ENCODE measurements at regions not wholly inside any gene's neighbourhood (a gene's known extent, or its start where the extent isn't known, plus 50 kb on each side); places are given as distances from the start of the nearest gene placed in this dataset.
A peak's percentile ranks its signal among the peaks of the same experiment; 100 is the strongest.

DNA sequence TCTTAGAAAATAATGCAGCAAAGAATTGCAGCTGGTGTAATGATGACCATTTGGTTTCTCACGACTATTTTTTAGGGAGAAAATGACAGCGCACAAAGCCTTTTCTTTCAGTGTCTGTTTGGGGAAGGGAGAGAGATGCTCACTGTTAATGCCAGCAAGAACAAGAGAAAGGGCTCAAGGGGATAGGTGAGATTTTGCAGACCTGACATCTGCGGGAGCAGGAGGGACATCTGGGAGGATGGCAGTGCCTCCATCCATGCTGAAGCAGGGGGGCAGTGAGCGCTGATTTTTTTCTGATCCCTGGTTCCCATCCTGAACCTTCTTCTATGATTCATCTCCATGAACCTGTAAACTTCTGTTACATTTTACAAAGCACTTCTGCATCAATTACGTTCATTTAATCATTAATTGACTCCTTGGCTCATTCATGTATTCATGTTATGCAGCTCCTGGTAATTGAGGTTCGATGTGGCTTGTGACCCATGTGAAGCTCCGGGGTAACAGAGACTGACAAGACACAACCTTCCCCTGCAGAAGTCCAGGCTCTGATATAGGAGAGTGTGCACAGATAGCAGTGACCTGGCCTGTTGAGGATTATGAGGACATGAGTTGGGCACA lies 595.3 kb downstream of the PTPRU start:
- H3K4me3 ChIP-seq: no peak overlapping the region
- H3K27me3 ChIP-seq (replicated peaks in 1 of 7): peaks cover 0 to 62% (median 0%) of the 10 kb centered on the region in 7 donors
- no peaks in the 10 kb centered on the region for H3K4me1 ChIP-seq
- H3K36me3 ChIP-seq: no peaks in the 10 kb centered on the region
- TF ChIP-seq POLR2A (IDR thresholded peaks at IDR 0.05) (no peak), POLR2AphosphoS5 (IDR thresholded peaks at IDR 0.05) (no peak)
- TF ChIP-seq, protein P1, sequence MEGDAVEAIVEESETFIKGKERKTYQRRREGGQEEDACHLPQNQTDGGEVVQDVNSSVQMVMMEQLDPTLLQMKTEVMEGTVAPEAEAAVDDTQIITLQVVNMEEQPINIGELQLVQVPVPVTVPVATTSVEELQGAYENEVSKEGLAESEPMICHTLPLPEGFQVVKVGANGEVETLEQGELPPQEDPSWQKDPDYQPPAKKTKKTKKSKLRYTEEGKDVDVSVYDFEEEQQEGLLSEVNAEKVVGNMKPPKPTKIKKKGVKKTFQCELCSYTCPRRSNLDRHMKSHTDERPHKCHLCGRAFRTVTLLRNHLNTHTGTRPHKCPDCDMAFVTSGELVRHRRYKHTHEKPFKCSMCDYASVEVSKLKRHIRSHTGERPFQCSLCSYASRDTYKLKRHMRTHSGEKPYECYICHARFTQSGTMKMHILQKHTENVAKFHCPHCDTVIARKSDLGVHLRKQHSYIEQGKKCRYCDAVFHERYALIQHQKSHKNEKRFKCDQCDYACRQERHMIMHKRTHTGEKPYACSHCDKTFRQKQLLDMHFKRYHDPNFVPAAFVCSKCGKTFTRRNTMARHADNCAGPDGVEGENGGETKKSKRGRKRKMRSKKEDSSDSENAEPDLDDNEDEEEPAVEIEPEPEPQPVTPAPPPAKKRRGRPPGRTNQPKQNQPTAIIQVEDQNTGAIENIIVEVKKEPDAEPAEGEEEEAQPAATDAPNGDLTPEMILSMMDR (IDR thresholded peaks at IDR 0.05 in 8 of 11, conservative IDR thresholded peaks at IDR 0.05 in 3 of 11): no peak
- no peaks in the 10 kb centered on the region for H3K9me3 ChIP-seq
- no peak for DNase-seq
- no peak overlapping the region for H3K27ac ChIP-seq
- WGBS, 5 donors: 68 to 86% (median 77%) methylated on average over 7 of the region's 7 CpGs
- intact Hi-C loops (cut with DNase I; ENCODE audit: low total_unique reads): no loop called here

DNA sequence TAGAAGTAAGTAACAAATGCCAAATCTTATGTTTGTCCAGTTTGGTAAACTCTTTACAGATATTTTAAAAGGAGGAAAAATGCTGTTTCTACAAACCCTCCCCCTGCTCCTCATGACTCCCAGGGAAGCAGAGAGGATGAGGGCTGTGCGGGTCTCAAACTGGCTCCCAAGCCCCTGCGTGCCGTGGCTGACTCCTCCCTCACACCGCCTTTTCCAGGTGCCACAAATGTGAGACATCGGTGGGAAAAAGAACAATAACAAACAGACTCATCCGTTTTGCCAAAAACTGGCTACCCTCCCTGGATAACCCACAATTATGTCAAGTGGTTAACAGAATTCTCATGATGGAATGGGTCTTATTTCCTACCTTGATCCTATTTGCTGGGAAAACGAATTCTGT lies 594.6 kb downstream of the PTPRU start:
- no peaks in the 10 kb centered on the region for H3K4me1 ChIP-seq
- TF ChIP-seq, protein P1 (IDR thresholded peaks at IDR 0.05 in 8 of 11, conservative IDR thresholded peaks at IDR 0.05 in 3 of 11): no peak
- TF ChIP-seq POLR2AphosphoS5 (IDR thresholded peaks at IDR 0.05): no peak
- TF ChIP-seq POLR2A (IDR thresholded peaks at IDR 0.05): no peak
- intact Hi-C loops (cut with DNase I; ENCODE audit: low total_unique reads): no loop called here
- H3K27me3 ChIP-seq (replicated peaks in 1 of 7): peaks cover 0 to 63% (median 0%) of the 10 kb centered on the region in 7 donors
- H3K9me3 ChIP-seq: no peaks in the 10 kb centered on the region
- no peak overlapping the region for H3K27ac ChIP-seq
- H3K4me3 ChIP-seq: no peak overlapping the region
- no peaks in the 10 kb centered on the region for H3K36me3 ChIP-seq
- WGBS, 5 donors: 69 to 84% (median 74%) methylated on average over 7 of the region's 7 CpGs
- DNase-seq: no peak

DNA sequence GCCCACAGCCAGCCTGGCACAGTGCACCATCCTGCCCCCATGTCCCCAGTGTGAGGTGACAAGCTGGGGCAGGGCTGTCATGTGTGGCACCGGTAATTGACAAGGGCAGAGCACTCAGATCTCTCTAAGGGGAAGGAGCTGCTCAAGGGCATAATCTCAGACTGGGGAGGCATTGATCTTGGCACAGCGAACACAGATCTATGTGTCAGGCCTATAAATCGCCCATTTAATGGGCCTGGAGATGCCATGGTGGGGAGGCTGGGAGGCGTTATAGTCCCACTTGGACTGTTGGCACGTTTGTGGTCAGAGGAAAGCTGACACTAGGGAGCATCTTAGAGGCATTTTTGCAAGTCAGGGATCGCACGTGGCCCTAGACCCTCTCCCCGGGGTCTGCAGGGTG lies 594.1 kb downstream of the PTPRU start:
- WGBS, 5 donors: 59 to 76% (median 66%) methylated on average over 3 to 8 of the region's 8 CpGs
- DNase-seq: peak; percentile 51
- TF ChIP-seq, protein P1 (IDR thresholded peaks at IDR 0.05 in 8 of 11, conservative IDR thresholded peaks at IDR 0.05 in 3 of 11): no peak
- TF ChIP-seq POLR2A (IDR thresholded peaks at IDR 0.05) (no peak), POLR2AphosphoS5 (IDR thresholded peaks at IDR 0.05) (no peak)
- no peaks in the 10 kb centered on the region for H3K4me1 ChIP-seq
- H3K4me3 ChIP-seq: no peak overlapping the region
- no peaks in the 10 kb centered on the region for H3K9me3 ChIP-seq
- intact Hi-C loops (cut with DNase I; ENCODE audit: low total_unique reads): no loop called here
- no peak overlapping the region for H3K27ac ChIP-seq
- H3K27me3 ChIP-seq (replicated peaks in 1 of 7): peaks cover 0 to 58% (median 0%) of the 10 kb centered on the region in 7 donors
- H3K36me3 ChIP-seq: no peaks in the 10 kb centered on the region

DNA sequence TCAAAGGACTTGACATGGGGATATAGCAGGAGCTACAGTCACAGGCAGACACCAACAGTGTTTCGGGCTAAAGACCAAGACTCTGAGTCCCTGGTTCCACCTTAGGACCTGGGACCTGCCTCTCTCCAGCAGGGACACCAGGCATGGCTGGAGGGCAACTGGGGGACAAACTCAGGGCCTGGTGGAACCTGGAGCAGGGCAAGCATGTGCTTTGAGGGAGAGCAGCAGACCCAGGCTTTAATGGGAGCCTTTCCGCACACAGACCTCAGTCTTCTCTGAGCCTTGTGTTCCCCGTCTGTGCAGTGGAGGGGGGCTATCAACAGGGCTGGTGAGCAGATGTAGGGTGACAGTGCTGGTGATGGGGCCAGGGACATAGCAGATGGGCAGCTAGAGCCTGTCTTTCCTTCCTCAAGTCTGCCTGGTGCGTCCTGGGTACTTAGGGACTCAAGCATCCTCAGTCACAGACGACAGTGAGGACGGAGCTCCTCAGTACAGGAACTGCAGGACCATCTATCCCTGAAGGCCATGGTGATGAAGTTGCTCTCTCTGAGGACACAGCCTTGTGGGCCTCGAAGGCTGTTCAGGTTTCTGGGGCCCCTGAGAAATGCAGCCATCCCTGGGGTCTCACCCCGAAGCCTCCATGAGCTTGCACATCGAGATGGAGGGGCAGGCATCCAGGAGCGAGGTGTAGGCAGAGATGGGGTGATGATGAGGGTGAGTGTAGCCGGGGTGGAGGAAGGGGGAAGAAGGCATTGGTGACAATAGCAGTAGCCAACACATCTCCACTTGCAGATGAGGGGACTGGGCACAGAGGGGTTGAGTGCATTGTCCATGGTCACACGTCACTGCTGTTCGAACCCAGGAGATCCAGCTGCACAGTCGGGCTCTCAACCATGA lies 593.4 kb downstream of the PTPRU start:
- H3K9me3 ChIP-seq: no peaks in the 10 kb centered on the region
- H3K4me3 ChIP-seq: no peak overlapping the region
- H3K4me1 ChIP-seq: no peaks in the 10 kb centered on the region
- H3K36me3 ChIP-seq: no peaks in the 10 kb centered on the region
- 79 to 88% (median 84%) methylated on average over 12 to 14 of the region's 14 CpGs for WGBS, 5 donors
- no peak overlapping the region for H3K27ac ChIP-seq
- intact Hi-C loops (cut with DNase I; ENCODE audit: low total_unique reads): no loop called here
- H3K27me3 ChIP-seq (replicated peaks in 1 of 7): peaks cover 0 to 60% (median 0%) of the 10 kb centered on the region in 7 donors
- TF ChIP-seq, protein P1 (IDR thresholded peaks at IDR 0.05 in 8 of 11, conservative IDR thresholded peaks at IDR 0.05 in 3 of 11): no peak
- TF ChIP-seq POLR2A (IDR thresholded peaks at IDR 0.05) (no peak), POLR2AphosphoS5 (IDR thresholded peaks at IDR 0.05) (no peak)
- DNase-seq: peak; percentile 33

All from spleen (tissue), 11 donors.